MM.1S (cell line): ENCODE measurements at regions not wholly inside any gene's neighbourhood (a gene's known extent, or its start where the extent isn't known, plus 50 kb on each side); places are given as distances from the start of the nearest gene placed in this dataset.

Experiments
- DNase-seq: peaks from one replicate; pipeline ENCODE4 v3.0.0-alpha.2; 2015
- H2AFZ ChIP-seq: fragments of 300-600 bp; sonication (generic); 2 replicates; pipeline ENCODE4 v1.6.0; 2016; ENCODE audit warnings: antibody characterized with exemption, low read length
- H3F3A ChIP-seq: fragments of 300-600 bp; sonication (generic); 2 replicates; pipeline ENCODE4 v1.6.1; 2016; ENCODE audit warnings: mild to moderate bottlenecking, antibody characterized with exemption, low read length, moderate library complexity, mixed read lengths; ENCODE audit not compliant: insufficient read depth
- H3K27ac ChIP-seq: fragments of 300-600 bp; sonication (generic); 2 replicates; pipeline ENCODE4 v1.5.1; 2016; ENCODE audit warnings: mild to moderate bottlenecking, low read length
- H3K27me3 ChIP-seq: fragments of 300-600 bp; sonication (generic); replicated peaks from 2 replicates; pipeline ENCODE4 v1.6.0; 2016; ENCODE audit warnings: low read length; ENCODE audit not compliant: insufficient read depth
- H3K36me3 ChIP-seq: fragments of 300-600 bp; sonication (generic); replicated peaks from 2 replicates; pipeline ENCODE4 v1.6.1; 2016; ENCODE audit warnings: mild to moderate bottlenecking, low read length, mixed read lengths; ENCODE audit not compliant: insufficient read depth
- H3K4me1 ChIP-seq: fragments of 300-600 bp; sonication (generic); 2 replicates; pipeline ENCODE4 v1.6.1; 2016; ENCODE audit warnings: low read length, mixed read lengths
- H3K4me2 ChIP-seq: fragments of 300-600 bp; sonication (generic); 2 replicates; pipeline ENCODE4 v1.6.0; 2016; ENCODE audit warnings: low read depth, low read length
- H3K4me3 ChIP-seq: fragments of 300-600 bp; sonication (generic); 2 replicates; pipeline ENCODE4 v1.5.1; 2016; ENCODE audit warnings: low read length, mixed read lengths
- H3K79me2 ChIP-seq: fragments of 300-600 bp; sonication (generic); 2 replicates; pipeline ENCODE4 v1.6.1; 2016; ENCODE audit warnings: mixed run types, low read length, mixed read lengths
- H3K9ac ChIP-seq: fragments of 300-600 bp; sonication (generic); 2 replicates; pipeline ENCODE4 v1.6.1; 2016; ENCODE audit warnings: low read length, mixed read lengths
- H3K9me2 ChIP-seq: fragments of 300-600 bp; sonication (generic); replicated peaks from 2 replicates; pipeline ENCODE4 v1.6.1; 2016; ENCODE audit warnings: mild to moderate bottlenecking, low read length, mixed read lengths; ENCODE audit not compliant: insufficient read depth
- H3K9me3 ChIP-seq: fragments of 300-600 bp; sonication (generic); replicated peaks from 2 replicates; pipeline ENCODE4 v1.6.1; 2016; ENCODE audit warnings: mild to moderate bottlenecking, low read length, mixed read lengths; ENCODE audit not compliant: insufficient read depth
- H4K20me1 ChIP-seq: fragments of 300-600 bp; sonication (generic); 2 replicates; pipeline ENCODE4 v1.6.1; 2016; ENCODE audit warnings: mild to moderate bottlenecking, low read length, moderate library complexity, mixed read lengths; ENCODE audit not compliant: insufficient read depth
- EZH2 ChIP-seq: fragments of 300-600 bp; sonication (generic); optimal IDR thresholded peaks from 2 replicates; pipeline ENCODE3; 2017; ENCODE audit warnings: low read depth, mild to moderate bottlenecking, antibody characterized with exemption, low read length, mixed read lengths
- EZH2phosphoT487 ChIP-seq: fragments of 300-600 bp; sonication (generic); IDR thresholded peaks from 2 replicates; pipeline ENCODE4 v1.6.1; 2018; ENCODE audit warnings: antibody characterized with exemption, low read length
- TF ChIP-seq, protein P1 (sequence below): fragments of 300-600 bp; sonication (generic); IDR thresholded peaks from 2 replicates; pipeline ENCODE4 v1.5.1; 2016; ENCODE audit warnings: antibody characterized with exemption, low read length, mixed read lengths

DNA sequence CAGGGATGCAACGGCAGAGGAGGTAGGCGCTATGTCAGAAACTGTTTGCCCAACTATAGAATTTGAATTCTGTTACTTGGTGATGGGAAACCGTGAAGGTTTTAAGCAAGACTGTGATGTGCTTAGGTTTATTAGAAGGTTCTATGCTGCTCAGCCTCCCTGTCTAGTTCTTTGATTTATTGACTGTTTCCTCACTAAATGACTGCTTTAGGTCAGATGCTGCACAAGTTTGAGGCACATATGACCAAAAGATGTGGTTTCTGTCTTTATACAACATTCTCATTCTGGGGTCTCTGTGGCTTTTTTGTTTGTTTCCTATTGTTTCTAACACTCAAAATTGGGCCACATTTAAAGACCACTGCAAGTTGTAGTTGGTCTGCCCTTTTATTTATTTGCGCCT is 323.0 kb upstream of the OBI1 start:
- no peaks in the 10 kb centered on the region for H3K79me2 ChIP-seq
- H2AFZ ChIP-seq: no peak overlapping the region
- H3K4me3 ChIP-seq: no peak overlapping the region
- H4K20me1 ChIP-seq: no peaks in the 10 kb centered on the region
- H3F3A ChIP-seq: no peaks in the 10 kb centered on the region
- H3K36me3 ChIP-seq: no peaks in the 10 kb centered on the region
- H3K27ac ChIP-seq: no peak overlapping the region
- H3K27me3 ChIP-seq: no peaks in the 10 kb centered on the region
- H3K9ac ChIP-seq: no peak overlapping the region
- no peaks in the 10 kb centered on the region for H3K9me3 ChIP-seq
- DNase-seq: no peak
- no peak overlapping the region for H3K4me2 ChIP-seq
- H3K4me1 ChIP-seq: 0 out of 2 replicates have a peak, but pooled peaks cover 6% of the 10 kb centered on the region
- no peaks in the 10 kb centered on the region for H3K9me2 ChIP-seq
- TF ChIP-seq EZH2phosphoT487: no peak
- TF ChIP-seq EZH2: no peak
- TF ChIP-seq, protein P1, sequence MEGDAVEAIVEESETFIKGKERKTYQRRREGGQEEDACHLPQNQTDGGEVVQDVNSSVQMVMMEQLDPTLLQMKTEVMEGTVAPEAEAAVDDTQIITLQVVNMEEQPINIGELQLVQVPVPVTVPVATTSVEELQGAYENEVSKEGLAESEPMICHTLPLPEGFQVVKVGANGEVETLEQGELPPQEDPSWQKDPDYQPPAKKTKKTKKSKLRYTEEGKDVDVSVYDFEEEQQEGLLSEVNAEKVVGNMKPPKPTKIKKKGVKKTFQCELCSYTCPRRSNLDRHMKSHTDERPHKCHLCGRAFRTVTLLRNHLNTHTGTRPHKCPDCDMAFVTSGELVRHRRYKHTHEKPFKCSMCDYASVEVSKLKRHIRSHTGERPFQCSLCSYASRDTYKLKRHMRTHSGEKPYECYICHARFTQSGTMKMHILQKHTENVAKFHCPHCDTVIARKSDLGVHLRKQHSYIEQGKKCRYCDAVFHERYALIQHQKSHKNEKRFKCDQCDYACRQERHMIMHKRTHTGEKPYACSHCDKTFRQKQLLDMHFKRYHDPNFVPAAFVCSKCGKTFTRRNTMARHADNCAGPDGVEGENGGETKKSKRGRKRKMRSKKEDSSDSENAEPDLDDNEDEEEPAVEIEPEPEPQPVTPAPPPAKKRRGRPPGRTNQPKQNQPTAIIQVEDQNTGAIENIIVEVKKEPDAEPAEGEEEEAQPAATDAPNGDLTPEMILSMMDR: no peak

DNA sequence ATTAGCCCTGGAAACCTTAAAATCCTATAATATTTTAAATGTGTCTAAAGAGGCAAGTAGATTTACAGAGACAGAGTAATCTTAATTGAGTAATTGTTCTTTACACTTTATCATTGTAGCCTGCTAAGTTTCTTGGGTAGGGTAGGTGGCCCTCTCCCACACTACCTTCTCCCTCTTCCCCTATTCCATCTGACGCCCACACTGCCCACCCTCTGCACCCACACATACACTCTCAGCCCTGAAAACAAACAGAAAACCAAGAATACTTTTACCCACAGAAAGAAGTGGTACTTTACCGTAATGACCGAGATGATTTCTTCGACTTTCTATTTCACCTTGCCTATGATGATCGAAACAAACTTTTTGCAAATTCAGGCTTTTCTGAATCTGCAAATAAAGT is 320.4 kb upstream of the OBI1 start:
- no peak for TF ChIP-seq EZH2
- TF ChIP-seq EZH2phosphoT487: no peak
- TF ChIP-seq, protein P1: no peak
- H3K4me3 ChIP-seq: no peak overlapping the region
- H2AFZ ChIP-seq: no peak overlapping the region
- H3K4me2 ChIP-seq: no peak overlapping the region
- no peak for DNase-seq
- H3K79me2 ChIP-seq: no peaks in the 10 kb centered on the region
- H3F3A ChIP-seq: no peaks in the 10 kb centered on the region
- H3K9me2 ChIP-seq: no peaks in the 10 kb centered on the region
- H3K9ac ChIP-seq: no peak overlapping the region
- no peaks in the 10 kb centered on the region for H4K20me1 ChIP-seq
- H3K27me3 ChIP-seq: no peaks in the 10 kb centered on the region
- H3K9me3 ChIP-seq: no peaks in the 10 kb centered on the region
- no peak overlapping the region for H3K27ac ChIP-seq
- H3K4me1 ChIP-seq: 0 out of 2 replicates have a peak, but pooled peaks cover 6% of the 10 kb centered on the region
- H3K36me3 ChIP-seq: no peaks in the 10 kb centered on the region

DNA sequence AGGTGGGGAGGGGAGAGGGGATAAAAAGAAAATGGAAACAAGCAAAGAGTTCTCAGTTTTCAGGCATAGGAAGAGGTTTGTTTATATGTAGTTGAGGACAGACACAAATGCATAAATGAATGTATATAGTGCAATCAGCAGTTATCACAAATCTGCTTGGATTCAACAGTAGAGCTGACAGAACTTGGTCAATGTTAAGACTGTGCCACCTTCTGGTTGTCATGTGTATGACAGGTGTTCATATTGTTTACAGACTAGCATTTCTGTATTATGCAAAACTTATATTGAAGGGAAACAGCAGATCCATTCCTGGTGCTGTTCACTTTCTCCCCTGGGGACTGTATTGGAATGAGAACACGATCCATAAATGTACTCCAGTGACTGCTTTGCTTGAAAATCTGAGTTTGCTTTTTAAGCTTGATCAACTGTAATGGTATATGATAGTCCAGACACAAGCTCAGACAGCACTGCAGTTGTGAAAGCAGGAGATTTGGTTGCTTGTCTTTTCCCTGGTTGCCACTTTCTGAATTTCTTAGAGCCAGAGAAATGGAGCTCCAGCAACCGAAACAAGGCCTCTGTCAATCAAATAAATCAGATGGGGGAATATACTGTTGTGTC is 319.5 kb upstream of the OBI1 start:
- Histone ChIP-seq H3K4me2 (no peak overlapping the region), H3K79me2 (no peaks in the 10 kb centered on the region), H2AFZ (no peak overlapping the region), H4K20me1 (no peaks in the 10 kb centered on the region), H3K9me3 (no peaks in the 10 kb centered on the region), H3K36me3 (no peaks in the 10 kb centered on the region), H3K9ac (no peak overlapping the region), H3K4me3 (no peak overlapping the region), H3K27me3 (no peaks in the 10 kb centered on the region), H3K9me2 (no peaks in the 10 kb centered on the region), H3K4me1 (0 out of 2 replicates have a peak, but pooled peaks cover 6% of the 10 kb centered on the region), H3K27ac (no peak overlapping the region), H3F3A (no peaks in the 10 kb centered on the region)
- TF ChIP-seq EZH2: no peak
- TF ChIP-seq, protein P1: peak; percentile 81
- no peak for TF ChIP-seq EZH2phosphoT487
- DNase-seq: peak; percentile 78
